ENCODE measurements at regions not wholly inside any gene's neighbourhood (a gene's known extent, or its start where the extent isn't known, plus 50 kb on each side); places are given as distances from the start of the nearest gene placed in this dataset.
"Not testable (repeated sequence)": the region's sequence is repeated elsewhere in the genome, so short reads cannot be mapped to it uniquely, and the experiment has no call there.

DNA sequence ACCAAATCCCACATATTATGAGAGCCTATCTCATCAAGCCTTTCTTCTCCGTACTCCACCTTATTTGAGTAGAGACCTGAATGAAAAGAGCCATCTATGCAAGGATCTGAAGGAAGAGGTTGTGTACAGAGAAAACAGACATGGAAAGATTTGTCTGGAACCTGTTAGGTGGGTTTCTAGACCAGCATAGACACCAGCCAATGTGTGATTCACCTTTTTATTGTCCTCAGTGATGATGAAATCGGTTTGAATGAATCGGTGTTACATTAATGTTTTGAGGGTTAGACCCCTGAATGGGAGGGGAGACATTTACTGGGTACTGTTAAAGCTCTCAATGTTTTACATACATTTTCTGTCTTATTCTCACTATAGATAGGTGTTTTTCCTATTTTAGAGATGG is 223.6 kb downstream of the NMUR2 start:
- no peak for DNase-seq (ENCODE audit: low read depth, low spot score)

DNA sequence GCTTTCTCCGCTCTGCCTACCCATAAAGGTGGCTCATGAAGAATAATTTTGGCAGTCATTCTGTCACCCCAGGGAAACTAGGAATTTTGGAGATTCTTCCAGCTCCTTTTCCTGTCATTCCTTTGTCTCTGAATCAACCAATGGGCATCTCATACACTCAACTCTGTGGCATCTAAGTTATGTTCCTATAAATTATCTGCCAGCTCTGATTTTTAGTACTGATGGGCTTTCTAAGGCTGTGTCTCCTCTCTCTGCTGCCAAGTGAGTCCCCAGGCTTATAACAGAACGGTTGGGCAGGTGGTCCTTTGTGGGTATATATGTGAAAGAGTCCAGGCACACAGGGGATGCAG is 226.8 kb downstream of the NMUR2 start:
- DNase-seq (ENCODE audit: low read depth, low spot score) = no peak

DNA sequence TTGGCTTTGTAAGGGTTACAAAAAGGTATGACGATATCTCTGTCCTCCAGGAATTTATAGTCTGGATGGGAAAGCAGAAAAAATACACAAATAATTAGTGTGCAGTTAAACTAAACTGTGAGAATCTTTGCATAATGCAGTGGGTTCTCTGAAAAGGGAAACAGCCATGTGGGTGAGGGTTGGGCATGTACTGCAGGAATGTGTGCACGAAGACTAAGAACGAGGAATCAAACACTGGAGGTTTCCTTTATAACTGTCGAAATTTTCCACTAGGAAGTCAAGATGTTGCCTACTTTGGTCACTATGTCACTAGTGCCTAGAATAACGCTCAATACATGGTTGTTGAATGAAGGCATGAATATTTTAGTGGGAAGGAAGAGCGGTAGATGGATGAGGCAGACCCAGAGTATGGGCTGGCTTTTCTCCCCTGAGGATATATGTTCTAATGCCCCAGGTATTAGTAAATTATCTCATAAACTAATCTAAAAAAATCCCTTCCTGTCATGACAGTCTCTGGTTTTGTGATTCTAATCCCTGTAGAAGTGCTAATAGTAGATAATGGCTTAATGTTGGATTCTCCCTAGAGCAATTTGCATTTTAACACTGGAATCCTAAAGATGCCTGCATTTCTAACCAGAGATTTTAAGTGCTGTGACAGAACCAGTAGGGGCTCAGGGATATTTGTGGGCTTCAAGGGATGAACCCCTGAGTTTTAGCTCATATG is 227.3 kb downstream of the NMUR2 start:
- no peak for DNase-seq (ENCODE audit: low read depth, low spot score)

DNA sequence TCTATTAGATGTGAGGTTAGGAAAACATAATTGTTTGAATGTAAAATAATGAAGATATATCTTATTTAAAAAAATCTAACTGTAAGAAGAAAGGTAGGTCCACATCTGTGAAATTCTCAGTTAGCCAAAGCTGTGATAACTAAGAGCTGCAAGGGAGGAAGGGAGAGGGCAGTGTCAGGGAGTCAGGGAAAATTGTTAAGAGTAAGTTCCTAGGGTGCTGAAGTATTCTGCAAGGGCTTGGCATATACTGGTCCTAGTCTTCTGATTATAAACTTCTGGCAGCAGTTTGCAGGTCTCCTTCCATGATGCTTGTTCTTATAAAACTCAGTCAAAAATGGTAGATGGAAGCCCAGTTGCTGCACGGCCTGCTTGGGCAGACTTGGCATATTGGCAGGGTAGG is 233.2 kb downstream of the NMUR2 start:
- no peak for DNase-seq (ENCODE audit: low read depth, low spot score)

DNA sequence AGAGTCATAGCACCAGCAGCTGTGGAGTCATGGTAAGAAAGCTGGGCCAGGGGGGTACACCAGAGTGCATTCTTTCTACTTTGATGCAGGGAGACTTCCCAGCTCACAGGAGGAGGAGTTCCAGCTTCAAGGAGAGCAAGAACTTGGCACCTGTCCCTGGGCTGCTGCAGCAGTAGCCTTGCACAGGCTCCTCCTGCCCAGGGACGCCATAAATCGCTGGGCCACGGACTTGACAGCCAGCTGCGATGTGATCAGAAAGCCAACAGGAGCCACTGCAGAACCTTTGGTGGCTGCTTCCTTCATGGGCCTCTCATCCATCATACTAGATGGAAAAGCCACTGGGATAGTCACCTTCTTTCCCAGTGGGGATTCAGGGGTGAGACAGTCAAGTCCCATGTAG is 234.7 kb downstream of the NMUR2 start:
- no peak for DNase-seq (ENCODE audit: low read depth, low spot score)

DNA sequence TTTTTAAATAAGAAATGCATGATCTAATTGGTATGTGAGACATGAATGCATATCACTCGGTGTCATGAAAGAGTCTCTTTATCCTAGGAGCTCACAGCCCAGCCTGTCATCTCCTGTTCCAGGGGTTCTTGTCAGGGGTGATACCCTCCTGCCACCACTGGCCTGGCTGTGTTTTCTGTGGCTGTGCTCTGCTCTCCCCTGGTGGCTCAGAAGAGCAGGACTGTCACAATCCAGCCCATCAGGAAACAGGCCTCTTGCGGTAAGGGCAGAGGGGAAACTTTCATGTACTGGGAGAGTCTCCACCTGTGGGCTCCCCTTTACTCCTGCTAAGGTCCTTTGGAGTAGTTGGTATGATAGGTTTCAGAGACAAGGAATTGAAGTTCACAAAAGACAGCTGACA is 240.2 kb upstream of the GLRA1 start:
- no peak for DNase-seq (ENCODE audit: low read depth, low spot score)

DNA sequence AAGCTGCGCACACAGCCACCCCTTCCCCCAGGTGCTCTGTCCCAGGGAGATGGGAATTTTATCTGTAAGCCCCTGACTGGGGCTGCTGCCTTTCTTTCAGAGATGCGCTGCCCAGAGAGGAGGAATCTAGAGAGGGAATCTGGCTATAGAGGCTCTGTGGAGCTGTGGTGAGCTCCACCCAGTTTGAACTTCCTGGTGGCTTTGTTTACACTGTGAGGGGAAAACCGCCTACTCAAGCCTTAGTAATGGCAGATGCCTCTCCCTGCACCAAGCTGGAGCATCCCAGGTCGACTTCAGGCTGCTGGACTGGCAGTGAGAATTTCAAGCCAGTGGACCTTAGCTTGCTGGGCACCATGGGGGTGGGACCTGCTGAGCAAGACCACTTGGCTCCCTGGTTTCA is 235.2 kb upstream of the GLRA1 start:
- DNase-seq (ENCODE audit: low read depth, low spot score) = not testable (repeated sequence)

DNA sequence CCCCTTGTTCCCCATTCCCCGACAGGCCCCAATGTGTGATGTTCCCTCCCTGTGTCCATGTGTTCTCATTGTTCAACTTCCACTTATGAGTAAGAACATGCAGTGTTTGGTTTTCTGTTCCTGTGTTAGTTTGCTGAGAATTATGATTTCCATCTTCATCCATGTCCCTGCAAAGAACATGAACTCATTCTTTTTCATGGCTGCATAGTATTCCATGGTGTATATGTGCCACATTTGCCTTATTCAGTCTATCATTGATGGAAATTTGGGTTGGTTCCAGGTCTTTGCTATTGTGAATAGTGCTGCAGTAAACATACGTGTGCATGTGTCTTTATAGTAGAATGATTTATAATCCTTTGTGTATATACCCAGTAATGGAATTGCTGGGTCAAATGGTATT is 229.8 kb upstream of the GLRA1 start:
- not testable (repeated sequence) for DNase-seq (ENCODE audit: low read depth, low spot score)

DNA sequence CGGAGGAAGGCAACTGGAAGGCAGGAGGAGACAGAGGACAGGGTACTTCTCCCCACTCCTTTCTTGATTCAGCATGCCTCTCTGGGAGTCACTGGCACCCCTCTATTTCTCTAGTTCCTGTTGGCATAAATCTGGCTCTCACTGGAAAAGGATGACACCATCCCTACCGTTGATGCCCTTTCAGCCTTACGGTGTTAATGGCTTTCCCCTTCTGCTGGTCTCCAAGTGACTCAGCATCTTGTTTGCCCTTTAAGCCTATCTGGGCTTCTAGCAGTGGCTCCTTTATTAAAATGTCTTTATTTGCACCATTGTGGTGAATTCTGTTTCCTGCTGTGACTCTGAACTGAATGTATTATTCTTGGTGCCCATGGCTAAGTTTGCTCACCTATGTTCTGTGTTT is 227.3 kb upstream of the GLRA1 start:
- DNase-seq (ENCODE audit: low read depth, low spot score) = no peak

DNA sequence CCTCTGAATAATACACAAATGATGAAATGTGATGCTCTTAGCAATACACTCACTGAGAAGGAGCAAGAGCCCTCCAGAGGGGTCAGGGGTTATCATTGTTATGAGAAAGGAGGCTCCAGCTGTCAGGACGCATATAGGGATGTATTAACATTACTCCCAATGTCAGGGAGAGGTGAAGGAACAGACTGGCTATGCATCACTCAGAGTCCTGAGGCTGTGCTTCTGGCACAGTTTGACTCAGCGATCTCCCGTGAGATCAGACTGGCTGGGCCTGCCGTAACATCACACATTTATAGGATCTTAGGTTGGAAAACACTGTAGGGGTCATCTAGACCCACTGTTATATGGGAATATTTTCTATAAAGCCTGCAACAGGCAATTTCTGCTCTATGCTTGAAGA is 226.5 kb upstream of the GLRA1 start:
- no peak for DNase-seq (ENCODE audit: low read depth, low spot score)

DNA sequence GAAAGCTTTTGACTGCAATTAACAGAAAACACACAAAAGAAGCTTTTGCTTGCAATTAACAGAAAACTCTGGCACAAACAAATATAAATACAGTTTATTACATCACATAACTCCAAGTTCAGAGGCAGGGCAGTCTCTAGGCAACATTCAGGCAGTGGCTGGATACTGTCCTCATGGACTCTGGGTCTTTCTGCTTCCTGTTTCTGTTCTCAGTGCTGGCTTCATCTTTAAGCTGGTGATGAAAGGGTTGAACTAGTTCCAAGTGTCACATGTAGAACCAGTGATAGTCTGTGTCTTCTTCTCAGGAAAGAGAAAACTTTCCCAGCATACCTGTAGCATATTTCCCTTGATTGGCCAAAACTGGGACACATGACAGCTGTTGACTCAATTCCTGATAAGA is 222.6 kb upstream of the GLRA1 start:
- no peak for DNase-seq (ENCODE audit: low read depth, low spot score)

DNA sequence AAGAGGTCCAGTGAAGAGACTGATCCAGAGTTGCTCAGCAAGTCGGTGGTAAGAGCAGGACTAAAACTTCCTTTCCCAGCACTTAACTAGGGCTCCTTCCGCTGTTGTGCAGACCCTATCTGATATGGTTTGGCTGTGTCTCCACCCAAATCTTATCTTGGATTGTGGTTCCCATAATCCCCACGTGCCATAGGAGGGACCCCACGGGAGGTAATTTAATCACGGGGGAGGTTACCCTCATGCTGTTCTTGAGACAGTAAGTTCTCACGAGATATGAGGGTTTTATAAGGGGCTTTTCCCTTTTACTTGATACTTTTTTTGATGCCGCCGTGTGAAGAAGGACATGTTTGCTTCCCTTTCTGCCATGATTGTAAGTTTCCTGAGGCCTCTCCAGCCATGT is 221.9 kb upstream of the GLRA1 start:
- DNase-seq (ENCODE audit: low read depth, low spot score) = no peak

DNA sequence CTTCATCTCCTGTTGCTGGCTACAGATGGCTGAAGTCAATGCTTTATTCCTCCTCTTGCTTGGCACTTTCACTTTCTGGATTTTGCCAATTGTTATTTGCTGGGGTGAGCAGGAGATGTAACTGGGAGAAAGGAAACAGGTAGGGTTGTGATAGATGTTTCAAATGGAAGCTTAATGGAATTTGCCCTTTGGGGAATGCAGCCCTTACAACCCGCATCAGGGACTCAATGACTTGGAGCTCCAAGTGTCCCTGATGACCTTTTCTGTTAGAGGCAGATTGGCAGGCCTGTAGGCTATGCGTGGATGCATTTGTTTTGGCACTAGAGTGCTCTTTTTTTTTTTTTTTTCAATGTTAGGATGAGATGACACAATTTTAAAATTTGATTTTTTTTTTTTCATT is 219.9 kb upstream of the GLRA1 start:
- no peak for DNase-seq (ENCODE audit: low read depth, low spot score)

DNA sequence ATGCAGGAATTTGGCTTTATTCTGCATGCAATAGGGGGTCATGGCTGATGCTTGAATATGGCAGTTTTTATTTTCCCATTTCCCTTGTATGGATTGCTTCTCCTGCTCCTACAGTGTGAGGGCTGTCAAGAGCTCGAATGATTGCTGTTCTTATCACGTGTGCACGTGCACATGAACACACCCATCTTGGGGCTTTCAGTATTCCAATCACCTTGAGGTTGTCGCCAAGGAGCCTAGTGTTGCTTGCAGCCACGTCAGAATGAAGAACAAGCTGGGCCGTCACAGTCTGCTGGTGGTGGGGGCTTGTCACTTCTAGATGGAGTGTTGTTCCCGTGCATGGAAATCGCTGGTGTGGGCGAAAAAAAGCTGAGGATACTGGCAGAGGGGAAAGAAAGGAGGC is 219.4 kb upstream of the GLRA1 start:
- DNase-seq (ENCODE audit: low read depth, low spot score) = no peak

DNA sequence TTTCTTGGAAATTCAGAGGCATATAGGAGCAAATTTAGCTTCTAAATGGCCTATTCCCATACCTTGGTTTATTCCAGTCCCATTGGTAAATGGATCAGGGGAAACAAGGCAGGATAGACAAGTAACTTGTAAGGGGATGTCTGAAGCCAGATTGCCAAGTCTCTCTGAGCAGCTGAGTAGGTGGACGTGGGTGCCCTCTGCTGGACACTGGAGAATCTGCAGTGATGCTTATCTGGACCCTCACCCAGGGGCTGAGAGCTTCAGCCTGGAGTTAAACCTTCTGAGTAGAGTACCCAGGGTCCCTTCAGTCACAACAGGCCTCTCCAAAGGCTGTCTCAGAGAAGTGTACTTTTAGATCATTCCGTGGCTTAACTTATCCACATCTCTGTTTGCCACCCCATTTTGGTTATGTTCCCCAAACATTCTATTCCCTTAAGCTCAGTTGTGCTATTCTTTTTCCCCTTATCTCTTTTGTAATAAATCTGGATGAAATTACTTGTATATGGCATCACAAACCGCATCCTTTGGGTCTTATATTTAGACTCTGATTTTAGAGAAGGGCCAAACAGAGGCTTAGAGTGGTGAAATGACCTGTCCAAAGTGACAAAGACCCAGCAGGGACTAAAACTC is 218.3 kb upstream of the GLRA1 start:
- DNase-seq (ENCODE audit: low read depth, low spot score) = peak; percentile 6

DNA sequence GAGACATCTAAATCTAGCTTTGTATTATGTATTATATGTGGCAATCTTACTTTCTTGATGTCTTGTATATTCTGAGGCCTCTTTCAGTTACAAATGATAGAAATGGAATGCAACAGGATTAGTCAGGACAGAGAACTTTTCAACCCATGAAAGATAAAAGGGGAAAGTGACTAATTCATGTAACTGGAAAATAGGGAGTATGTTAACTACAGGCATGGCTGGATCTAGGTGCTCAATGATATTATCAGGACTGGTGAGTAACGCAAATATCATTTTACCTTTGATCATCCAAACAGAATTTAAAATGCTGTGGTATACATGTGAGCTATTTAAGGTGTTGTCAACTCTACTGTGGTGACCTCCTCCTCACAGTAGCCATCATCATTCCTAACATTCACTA is 215.7 kb upstream of the GLRA1 start:
- no peak for DNase-seq (ENCODE audit: low read depth, low spot score)

DNA sequence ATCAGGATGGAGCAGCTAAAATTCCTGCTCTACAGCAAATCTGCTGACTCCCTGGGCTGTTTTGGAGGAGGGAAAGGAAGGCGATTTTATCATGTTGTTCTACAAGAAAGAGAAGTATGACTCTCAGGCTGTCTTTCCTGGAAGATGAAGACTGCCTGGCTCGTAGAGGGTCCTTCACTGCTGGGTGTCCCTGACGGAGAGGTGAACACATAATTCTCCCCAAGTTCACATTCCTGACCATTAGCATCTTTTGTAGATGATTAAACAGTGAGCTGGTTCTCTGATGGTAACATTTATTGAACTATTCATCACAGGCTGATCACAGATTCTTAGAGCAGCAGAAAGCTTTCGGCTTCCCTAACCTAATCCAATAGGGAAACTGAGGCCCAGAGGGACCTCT is 212.4 kb upstream of the GLRA1 start:
- no peak for DNase-seq (ENCODE audit: low read depth, low spot score)

DNA sequence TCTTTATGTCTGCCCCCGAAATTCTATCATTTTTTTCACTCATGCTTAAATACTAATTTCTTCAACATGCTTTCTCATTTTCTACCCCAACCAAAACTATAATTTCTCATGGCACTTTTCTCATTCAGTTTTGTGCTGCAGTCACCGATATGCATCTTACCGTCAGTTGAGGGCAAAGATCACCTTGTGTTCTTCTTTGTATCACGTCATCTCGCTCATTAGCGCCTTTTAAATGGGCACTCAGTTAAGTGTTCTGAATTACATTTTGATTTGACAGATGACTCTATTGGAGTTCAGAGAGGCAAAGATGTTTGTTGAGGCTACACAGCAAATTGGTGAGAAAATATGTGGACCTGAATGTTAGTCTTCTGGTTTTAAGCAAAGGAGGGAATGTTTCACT is 211.7 kb upstream of the GLRA1 start:
- no peak for DNase-seq (ENCODE audit: low read depth, low spot score)

DNA sequence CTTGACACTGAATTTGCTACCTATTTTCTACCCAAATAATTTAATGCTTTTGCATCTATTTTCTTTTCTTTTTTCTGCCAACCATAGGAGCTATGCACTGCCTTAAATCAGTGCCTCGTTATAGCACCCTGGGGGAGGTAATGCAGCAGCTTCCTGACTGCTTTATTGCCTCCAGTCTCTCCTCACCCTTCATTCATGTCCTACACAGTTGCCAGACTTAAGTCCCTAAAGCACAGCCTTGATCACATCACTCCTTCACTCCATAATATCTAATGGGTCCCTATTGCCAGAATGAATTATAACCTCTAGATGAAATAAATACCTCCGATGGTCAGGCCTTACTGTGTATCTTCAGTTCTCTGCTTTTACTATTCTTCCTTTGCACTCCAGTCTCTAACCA is 211.2 kb upstream of the GLRA1 start:
- DNase-seq (ENCODE audit: low read depth, low spot score) = no peak

DNA sequence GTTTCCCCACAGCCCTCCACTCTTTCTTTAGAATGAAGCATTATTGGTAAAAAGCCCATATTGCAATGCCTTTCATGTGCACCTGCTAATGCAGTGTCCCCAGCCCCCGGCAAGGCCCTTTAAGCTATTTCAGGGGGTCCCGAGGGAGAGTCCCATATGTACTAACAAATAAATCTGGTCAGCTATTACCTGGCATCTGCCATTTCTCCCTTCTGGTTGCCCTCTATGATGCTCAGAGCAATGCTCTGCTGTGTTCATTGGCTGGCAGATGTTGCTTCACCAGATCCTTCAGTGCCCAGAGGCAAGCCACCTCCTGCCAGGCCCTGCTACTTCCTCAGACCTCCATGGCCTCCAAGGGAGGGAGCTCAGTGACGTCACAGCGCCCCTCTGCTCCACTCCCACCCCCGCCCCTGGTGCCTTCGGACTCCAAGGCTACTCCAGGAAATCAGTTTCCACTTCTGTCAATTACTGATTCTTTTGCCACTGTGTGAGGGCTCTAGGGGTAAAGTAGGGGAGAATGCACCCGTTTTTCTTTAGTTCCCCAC is 201.1 kb upstream of the GLRA1 start:
- DNase-seq (ENCODE audit: low read depth, low spot score) = no peak

DNA sequence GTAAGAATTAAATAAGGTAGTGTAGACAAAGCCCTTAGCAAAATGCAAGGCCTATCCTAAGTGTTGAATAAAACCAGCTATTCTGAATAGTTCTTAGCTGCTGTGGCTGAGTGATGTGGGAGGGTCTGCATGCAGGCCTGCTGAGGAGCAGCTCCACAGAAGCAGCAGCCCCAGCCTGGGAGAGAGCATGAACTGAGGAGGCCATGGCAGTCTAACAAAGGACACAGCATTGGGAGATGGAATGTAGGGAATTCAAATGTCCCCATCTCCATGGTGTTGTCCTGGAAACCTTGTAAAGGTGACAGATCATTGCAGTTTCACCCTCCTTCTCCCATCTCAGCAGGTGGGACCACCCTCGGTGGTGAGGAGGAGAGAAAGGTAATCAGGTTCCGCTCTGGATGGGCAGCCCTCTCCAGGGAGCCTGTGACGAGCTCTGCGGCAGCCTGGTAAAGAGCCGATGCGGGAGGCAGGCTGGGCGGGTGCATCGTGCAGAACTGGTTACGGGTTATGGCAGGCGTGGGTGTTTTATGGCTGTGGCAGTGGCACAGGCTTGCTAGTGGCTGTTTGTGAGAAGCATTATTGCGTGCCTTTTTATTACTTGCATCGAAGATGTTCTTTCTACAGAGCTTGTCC is 199.9 kb upstream of the GLRA1 start:
- DNase-seq (ENCODE audit: low read depth, low spot score) = no peak

DNA sequence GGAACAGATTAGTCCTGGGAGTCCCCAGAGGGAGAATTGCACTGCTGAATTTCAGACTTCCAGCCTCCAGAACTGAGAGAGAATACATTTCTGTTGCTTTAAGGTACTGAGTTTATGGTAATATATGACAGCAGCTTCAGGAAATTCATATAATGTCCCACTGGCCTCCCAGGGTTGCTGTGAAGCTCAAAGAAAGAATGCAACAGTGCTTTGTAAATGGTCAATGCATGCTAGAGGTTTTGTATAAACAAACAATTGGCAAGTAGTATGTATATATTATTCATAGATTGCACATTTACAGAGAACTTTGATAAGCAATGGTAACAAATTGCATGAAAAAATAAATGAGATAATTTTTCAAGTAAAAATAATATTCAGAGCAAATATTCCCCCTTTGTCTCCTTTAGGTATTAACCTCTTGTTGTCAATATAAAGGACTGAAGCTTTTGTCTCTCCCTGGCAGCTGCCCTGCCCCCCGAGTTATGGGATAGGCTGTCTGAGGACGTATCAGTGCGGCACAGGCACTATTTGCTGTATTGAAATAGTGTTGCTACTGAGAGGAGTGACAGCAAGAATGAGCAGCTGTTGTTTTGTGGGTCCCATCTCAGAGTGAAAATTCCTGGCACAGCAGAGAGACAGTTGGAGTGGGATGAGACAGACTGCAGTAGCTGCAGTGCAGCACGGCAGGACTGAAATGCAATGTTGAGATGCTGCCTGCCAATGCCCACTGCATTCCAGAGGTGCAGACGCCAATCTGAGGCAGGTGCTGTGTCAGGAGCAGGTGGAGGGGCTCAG is 194.2 kb upstream of the GLRA1 start:
- no peak for DNase-seq (ENCODE audit: low read depth, low spot score)
